H1 (cell line): ENCODE measurements at regions not wholly inside any gene's neighbourhood (a gene's known extent, or its start where the extent isn't known, plus 50 kb on each side); places are given as distances from the start of the nearest gene placed in this dataset.

Source experiments
- CTCF ChIA-PET: fragments of 300-600 bp; sonication (Branson Sonifier 250); formaldehyde crosslinking; loops from one replicate; lab custom pipeline; 2021; ENCODE audit not compliant: partially characterized antibody; lab: Charles Lee
- POLR2A ChIA-PET: fragments of 300-600 bp; sonication (Branson Sonifier 250); formaldehyde crosslinking; loops from one replicate; lab custom pipeline; 2021; ENCODE audit warnings: inconsistent platforms; ENCODE audit not compliant: partially characterized antibody; lab: Charles Lee
- DNase-seq, 2 experiments: peaks; one replicate each; pipeline versions ENCODE4 v3.0.0 to v3.0.0-alpha.2; 2010 to 2022; ENCODE audit warnings: low spot score in 2 of 2, low read depth in 1 of 2, mixed read lengths in 1 of 2
- FAIRE-seq: peaks from 2 replicates; lab custom pipeline; 2011; peaks lifted over from hg19 to GRCh38; lab: Jason Lieb, UNC
- H2AFZ ChIP-seq: 2 replicates; pipeline ENCODE4 v1.8.1; 2012; ENCODE audit warnings: low read length, inconsistent platforms
- H2AK5ac ChIP-seq: 2 replicates; pipeline ENCODE4 v1.6.1; 2013; ENCODE audit warnings: low read depth, low read length
- H2BK120ac ChIP-seq: replicated peaks from 2 replicates; pipeline ENCODE3; 2013; ENCODE audit warnings: low read depth, low read length, inconsistent platforms
- H2BK12ac ChIP-seq: 2 replicates; pipeline ENCODE4 v1.6.1; 2013; ENCODE audit warnings: low read depth, low read length
- H2BK15ac ChIP-seq: 2 replicates; pipeline ENCODE4 v1.6.1; 2013; ENCODE audit warnings: low read length
- H2BK20ac ChIP-seq: 2 replicates; pipeline ENCODE4 v1.6.1; 2013; ENCODE audit warnings: low read length
- H2BK5ac ChIP-seq: 2 replicates; pipeline ENCODE4 v1.6.1; 2013; ENCODE audit warnings: low read depth, low read length
- H3K14ac ChIP-seq: 2 replicates; pipeline ENCODE4 v1.6.1; 2013; ENCODE audit warnings: inconsistent platforms; ENCODE audit not compliant: insufficient read length
- H3K18ac ChIP-seq: 2 replicates; pipeline ENCODE4 v1.6.1; 2013; ENCODE audit warnings: low read length; ENCODE audit errors: extremely low read depth
- H3K23ac ChIP-seq: 2 replicates; pipeline ENCODE4 v1.6.1; 2013; ENCODE audit warnings: inconsistent platforms; ENCODE audit not compliant: insufficient read length
- H3K23me2 ChIP-seq: 2 replicates; pipeline ENCODE4 v1.6.1; 2013; ENCODE audit warnings: low read depth, low read length
- H3K27ac ChIP-seq: 2 replicates; pipeline ENCODE4 v1.6.1; 2011; ENCODE audit warnings: low read depth, low read length, inconsistent platforms
- H3K27me3 ChIP-seq, 4 experiments: replicated peaks in 1 of 4; 1 replicate in 1 of 4; 2 replicates in 3 of 4; pipeline versions ENCODE4 v1.6.1 to v1.8.1; 2011 to 2013; ENCODE audit warnings: low read length in 3 of 4, mild to moderate bottlenecking in 3 of 4, inconsistent platforms in 2 of 4, mixed read lengths in 2 of 4, moderate library complexity in 1 of 4; ENCODE audit not compliant: control insufficient read depth in 3 of 4, insufficient read depth in 3 of 4; ENCODE audit errors: extremely low read depth in 1 of 4
- H3K36me3 ChIP-seq, 4 experiments: 2 replicates each; pipeline versions ENCODE4 v1.6.1 to v1.8.1; 2011 to 2013; ENCODE audit warnings: mild to moderate bottlenecking in 4 of 4, low read length in 3 of 4, moderate library complexity in 2 of 4, control low read depth in 1 of 4, inconsistent platforms in 1 of 4; ENCODE audit not compliant: insufficient read depth in 4 of 4, control insufficient read depth in 2 of 4
- H3K4ac ChIP-seq: replicated peaks from 2 replicates; pipeline ENCODE3; 2013; ENCODE audit warnings: low read length, low read depth, mixed read lengths, inconsistent platforms; ENCODE audit not compliant: insufficient read length
- H3K4me1 ChIP-seq, 4 experiments: replicated peaks in 1 of 4; 1 replicate in 1 of 4; 2 replicates in 3 of 4; pipeline versions ENCODE4 v1.6.1 to v1.8.1; 2011 to 2013; ENCODE audit warnings: low read length in 3 of 4, inconsistent platforms in 2 of 4, mixed read lengths in 1 of 4; ENCODE audit not compliant: insufficient read depth in 4 of 4, control insufficient read depth in 3 of 4
- H3K4me2 ChIP-seq, 2 experiments: 2 replicates each; pipeline versions ENCODE4 v1.6.1 to v1.8.1; 2011 to 2013; ENCODE audit warnings: low read depth in 2 of 2, low read length in 2 of 2, control low read depth in 1 of 2, inconsistent platforms in 1 of 2, mild to moderate bottlenecking in 1 of 2; ENCODE audit not compliant: insufficient read depth in 1 of 2
- H3K4me3 ChIP-seq, 4 experiments: fragments of 200-600, 300-600 bp in 1 of 4; sonication (generic), shearing (Covaris generic), sonication (Bioruptor Twin) in 1 of 4; 2 replicates each; pipeline versions ENCODE4 v1.5.1 to v1.8.1; 2011 to 2016; ENCODE audit warnings: low read length in 4 of 4, low read depth in 3 of 4, control low read depth in 2 of 4, inconsistent platforms in 2 of 4, mild to moderate bottlenecking in 2 of 4, mixed read lengths in 1 of 4, moderate library complexity in 1 of 4; ENCODE audit not compliant: insufficient read depth in 2 of 4; ENCODE audit errors: extremely low read depth in 1 of 4
- H3K56ac ChIP-seq: replicated peaks from 2 replicates; pipeline ENCODE3; 2013; ENCODE audit warnings: low read depth, mild to moderate bottlenecking, mixed read lengths, low read length, inconsistent platforms; ENCODE audit not compliant: insufficient read length
- H3K79me1 ChIP-seq: 2 replicates; pipeline ENCODE4 v1.6.1; 2013; ENCODE audit warnings: low read depth, low read length, control low read depth
- H3K79me2 ChIP-seq, 2 experiments: 2 replicates each; pipeline versions ENCODE4 v1.6.1 to v1.8.1; 2012 to 2013; ENCODE audit warnings: low read length in 2 of 2, mild to moderate bottlenecking in 2 of 2, inconsistent platforms in 1 of 2; ENCODE audit not compliant: insufficient read depth in 2 of 2, control insufficient read depth in 1 of 2
- H3K9ac ChIP-seq, 4 experiments: replicated peaks in 1 of 4; 1 replicate in 1 of 4; 2 replicates in 3 of 4; pipeline versions ENCODE4 v1.6.1 to v1.8.1; 2011 to 2013; ENCODE audit warnings: low read depth in 3 of 4, low read length in 3 of 4, control low read depth in 2 of 4, mild to moderate bottlenecking in 2 of 4, moderate library complexity in 2 of 4, inconsistent platforms in 1 of 4; ENCODE audit errors: extremely low read depth in 1 of 4
- H3K9me3 ChIP-seq, 2 experiments: 2 replicates each; pipeline versions ENCODE4 v1.6.1 to v1.8.1; 2012 to 2013; ENCODE audit warnings: mild to moderate bottlenecking in 2 of 2, moderate library complexity in 2 of 2, control low read depth in 1 of 2, inconsistent platforms in 1 of 2, low read depth in 1 of 2, low read length in 1 of 2, mixed read lengths in 1 of 2; ENCODE audit not compliant: insufficient read depth in 2 of 2
- H4K20me1 ChIP-seq, 2 experiments: replicated peaks in 1 of 2; 2 replicates each; pipeline versions ENCODE3 to v1.8.1; 2011 to 2013; ENCODE audit warnings: inconsistent platforms in 2 of 2, low read length in 2 of 2, mild to moderate bottlenecking in 1 of 2; ENCODE audit not compliant: insufficient read depth in 2 of 2, control insufficient read depth in 1 of 2
- H4K5ac ChIP-seq: 2 replicates; pipeline ENCODE4 v1.6.1; 2013; ENCODE audit warnings: low read length, low read depth, mixed read lengths, inconsistent platforms; ENCODE audit not compliant: insufficient read length
- H4K8ac ChIP-seq: 2 replicates; pipeline ENCODE4 v1.8.0; 2013; ENCODE audit warnings: mild to moderate bottlenecking, moderate library complexity, low read length, inconsistent platforms; ENCODE audit not compliant: insufficient read depth; ENCODE audit errors: extremely low read depth
- H4K91ac ChIP-seq: replicated peaks from 2 replicates; pipeline ENCODE3; 2013; ENCODE audit warnings: low read length, mixed read lengths, inconsistent platforms; ENCODE audit not compliant: insufficient read length
- CHD2 ChIP-seq: IDR thresholded peaks from 2 replicates; pipeline ENCODE4 v1.6.1; 2012; ENCODE audit warnings: low read length, improper control_type of control experiment
- TBP ChIP-seq: IDR thresholded peaks from 2 replicates; pipeline ENCODE4 v1.6.1; 2011; ENCODE audit warnings: low read depth, low read length, improper control_type of control experiment
- ZNF274 ChIP-seq: IDR thresholded peaks from 2 replicates; pipeline ENCODE4 v1.7.0; 2012; ENCODE audit warnings: low read length, borderline replicate concordance; ENCODE audit errors: extremely low read depth
- WGBS, 2 experiments: shearing (Covaris generic) in 1 of 2; methylation state at CpG; one replicate each; pipeline versions ENCODE4 v1.1.6 to v1.1.7; 2013 to 2015; ENCODE audit warnings: low lambda C conversion rate in 2 of 2, mixed read lengths in 2 of 2, inconsistent platforms in 1 of 2, low coverage in 1 of 2, missing lambda C conversion rate in 1 of 2; ENCODE audit not compliant: insufficient replicate concordance in 2 of 2, insufficient coverage in 1 of 2, insufficient read length in 1 of 2; ENCODE audit errors: extremely low coverage in 1 of 2, missing lambda C conversion rate in 1 of 2; 5-methylcytosine and 5-hydroxymethylcytosine counted together

DNA sequence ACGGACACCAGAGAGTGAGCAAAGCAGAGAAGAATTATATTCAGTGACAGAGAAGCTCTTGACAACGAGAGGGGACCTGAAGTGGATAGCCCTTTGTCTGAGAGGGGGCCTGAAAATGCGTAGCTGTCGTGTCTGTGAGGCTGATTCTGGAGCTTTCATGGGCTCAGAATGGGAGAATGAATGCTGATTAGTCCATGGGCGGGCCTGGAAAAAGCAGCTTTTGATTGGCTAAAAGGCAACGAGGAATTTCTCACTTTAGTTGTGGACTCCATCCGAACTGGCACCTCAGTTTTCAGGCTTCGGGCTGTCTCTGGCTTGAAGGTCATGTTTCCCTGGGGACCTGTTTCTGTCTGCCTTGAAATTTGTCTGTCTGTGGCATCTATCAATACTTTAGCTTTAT lies 487.1 kb downstream of the TECRL start:
- no peak for DNase-seq
- TF ChIP-seq CHD2: no peak
- no peak for TF ChIP-seq ZNF274
- no peak for TF ChIP-seq TBP

More for the DNA sequence above, 487.1 kb downstream of the TECRL start:
- no peak overlapping the region for H3K18ac ChIP-seq
- FAIRE-seq: no peak
- no peak overlapping the region for H2AK5ac ChIP-seq
- no peaks in the 10 kb centered on the region for H3K79me1 ChIP-seq
- H2BK5ac ChIP-seq: no peak overlapping the region
- peaks cover 0 to 1% (median 0%) of the 10 kb centered on the region in 4 experiments; a peak in 1 of 7 replicates for H3K27me3 ChIP-seq
- H3K36me3 ChIP-seq: no peaks in the 10 kb centered on the region
- H3K9ac ChIP-seq: no peak overlapping the region
- H3K4me1 ChIP-seq: no peaks in the 10 kb centered on the region
- no peak overlapping the region for H3K27ac ChIP-seq
- H2AFZ ChIP-seq: peak overlapping the region; percentile 48; the same call in 1 of the 2 replicates
- no peak overlapping the region for H4K8ac ChIP-seq
- H3K14ac ChIP-seq: no peak overlapping the region
- no peaks in the 10 kb centered on the region for H3K9me3 ChIP-seq
- WGBS, 2 experiments: 92% methylated on average over 8 of the region's 8 CpGs; no CpG with 5 or more reads in 1 of the 2 experiments
- H3K4ac ChIP-seq: no peak overlapping the region
- no peak overlapping the region for H4K5ac ChIP-seq
- H3K23ac ChIP-seq: no peak overlapping the region
- H3K56ac ChIP-seq: no peak overlapping the region
- H3K23me2 ChIP-seq: no peaks in the 10 kb centered on the region
- no peak overlapping the region for H3K4me2 ChIP-seq
- ChIA-PET CTCF (no interaction called here), POLR2A (no interaction called here)
- H2BK15ac ChIP-seq: no peak overlapping the region
- H3K4me3 ChIP-seq: no peak overlapping the region
- H4K20me1 ChIP-seq: no peaks in the 10 kb centered on the region
- no peaks in the 10 kb centered on the region for H3K79me2 ChIP-seq
- no peak overlapping the region for H4K91ac ChIP-seq
- no peak overlapping the region for H2BK120ac ChIP-seq
- H2BK12ac ChIP-seq: no peak overlapping the region
- no peak overlapping the region for H2BK20ac ChIP-seq
